AG04450 (cell line): ENCODE measurements at regions not wholly inside any gene's neighbourhood (a gene's known extent, or its start where the extent isn't known, plus 50 kb on each side); places are given as distances from the start of the nearest gene placed in this dataset.

ENCODE experiments used
- CTCF ChIA-PET: fragments of 300-600, 350-600 bp; formaldehyde crosslinking; extraction: SDS; loops from one replicate; lab custom pipeline; 2022; ENCODE audit warnings: antibody characterized with exemption, inconsistent platforms; lab: Charles Lee
- POLR2A ChIA-PET: fragments of 350-600 bp; formaldehyde crosslinking; extraction: SDS; loops from one replicate; lab custom pipeline; 2021; ENCODE audit warnings: antibody characterized with exemption, inconsistent platforms; lab: Yijun Ruan, JAX
- DNase-seq: peaks from one replicate; pipeline ENCODE4 v3.0.0-alpha.2; 2011; ENCODE audit warnings: low read depth, low spot score
- H3K27ac ChIP-seq: one replicate; pipeline ENCODE4 v1.5.1; 2012; ENCODE audit warnings: low read depth, low read length, control low read depth
- H3K27me3 ChIP-seq: one replicate; pipeline ENCODE4 v1.6.0; 2012; ENCODE audit warnings: low read length; ENCODE audit not compliant: control insufficient read depth, insufficient read depth
- H3K4me3 ChIP-seq: 2 replicates; pipeline ENCODE4 v1.5.1; 2011; ENCODE audit warnings: mild to moderate bottlenecking, low read depth, low read length, control low read depth
- H3K9me3 ChIP-seq: 2 replicates; pipeline ENCODE4 v1.5.1; 2012; ENCODE audit warnings: low read length; ENCODE audit not compliant: control insufficient read depth, insufficient read depth
- TF ChIP-seq, protein P1 (sequence below): IDR thresholded peaks from 2 replicates; pipeline ENCODE4 v1.5.1; 2011; ENCODE audit warnings: low read depth, low read length, control low read depth, inconsistent platforms

DNA sequence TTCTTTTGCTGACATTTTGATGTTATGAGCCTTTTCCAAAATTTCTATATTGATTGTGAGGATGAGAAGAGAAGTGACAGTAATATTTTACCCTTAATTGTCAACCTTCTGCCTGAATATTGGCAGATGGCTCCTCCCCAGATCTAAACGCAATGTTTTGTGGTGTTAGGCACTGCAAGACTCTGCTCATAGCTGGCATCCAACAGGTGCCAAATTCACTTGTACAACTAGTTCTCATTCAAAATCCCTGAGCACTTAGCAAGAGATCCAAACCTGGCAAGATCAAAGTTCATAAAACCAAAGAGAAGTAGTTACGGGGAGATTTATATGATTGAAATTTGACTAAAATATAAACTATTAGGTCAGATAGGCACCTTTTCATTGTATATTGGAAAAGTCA is 901.7 kb upstream of the INTU start:
- no peak for DNase-seq
- ChIA-PET CTCF (no interaction called here), POLR2A (no interaction called here)
- no peaks in the 10 kb centered on the region for H3K9me3 ChIP-seq
- no peaks in the 10 kb centered on the region for H3K27me3 ChIP-seq
- H3K4me3 ChIP-seq: no peak overlapping the region
- no peak overlapping the region for H3K27ac ChIP-seq
- TF ChIP-seq, protein P1, sequence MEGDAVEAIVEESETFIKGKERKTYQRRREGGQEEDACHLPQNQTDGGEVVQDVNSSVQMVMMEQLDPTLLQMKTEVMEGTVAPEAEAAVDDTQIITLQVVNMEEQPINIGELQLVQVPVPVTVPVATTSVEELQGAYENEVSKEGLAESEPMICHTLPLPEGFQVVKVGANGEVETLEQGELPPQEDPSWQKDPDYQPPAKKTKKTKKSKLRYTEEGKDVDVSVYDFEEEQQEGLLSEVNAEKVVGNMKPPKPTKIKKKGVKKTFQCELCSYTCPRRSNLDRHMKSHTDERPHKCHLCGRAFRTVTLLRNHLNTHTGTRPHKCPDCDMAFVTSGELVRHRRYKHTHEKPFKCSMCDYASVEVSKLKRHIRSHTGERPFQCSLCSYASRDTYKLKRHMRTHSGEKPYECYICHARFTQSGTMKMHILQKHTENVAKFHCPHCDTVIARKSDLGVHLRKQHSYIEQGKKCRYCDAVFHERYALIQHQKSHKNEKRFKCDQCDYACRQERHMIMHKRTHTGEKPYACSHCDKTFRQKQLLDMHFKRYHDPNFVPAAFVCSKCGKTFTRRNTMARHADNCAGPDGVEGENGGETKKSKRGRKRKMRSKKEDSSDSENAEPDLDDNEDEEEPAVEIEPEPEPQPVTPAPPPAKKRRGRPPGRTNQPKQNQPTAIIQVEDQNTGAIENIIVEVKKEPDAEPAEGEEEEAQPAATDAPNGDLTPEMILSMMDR: no peak

- DNase-seq: no peak
- TF ChIP-seq, protein P1: no peak
- H3K27me3 ChIP-seq: no peaks in the 10 kb centered on the region
- POLR2A ChIA-PET: interaction anchor here (0.6 kb wide), 1 partner anchor 40 kb away, joined by 3 read pairs; no protein-coding TSS in a partner anchor
- H3K4me3 ChIP-seq: no peak overlapping the region
- CTCF ChIA-PET: no interaction called here
- no peaks in the 10 kb centered on the region for H3K9me3 ChIP-seq
- H3K27ac ChIP-seq: no peak overlapping the region
These were observed 899.5 kb upstream of the INTU start for GRCh38 chr4:126733301-126733700.

GRCh38 chr4:126734465-126734864 is 898.3 kb upstream of the INTU start:
- TF ChIP-seq, protein P1: no peak
- H3K27ac ChIP-seq: no peak overlapping the region
- POLR2A ChIA-PET: no interaction called here
- DNase-seq: no peak
- no peaks in the 10 kb centered on the region for H3K9me3 ChIP-seq
- CTCF ChIA-PET: no interaction called here
- H3K4me3 ChIP-seq: no peak overlapping the region
- H3K27me3 ChIP-seq: no peaks in the 10 kb centered on the region

DNA sequence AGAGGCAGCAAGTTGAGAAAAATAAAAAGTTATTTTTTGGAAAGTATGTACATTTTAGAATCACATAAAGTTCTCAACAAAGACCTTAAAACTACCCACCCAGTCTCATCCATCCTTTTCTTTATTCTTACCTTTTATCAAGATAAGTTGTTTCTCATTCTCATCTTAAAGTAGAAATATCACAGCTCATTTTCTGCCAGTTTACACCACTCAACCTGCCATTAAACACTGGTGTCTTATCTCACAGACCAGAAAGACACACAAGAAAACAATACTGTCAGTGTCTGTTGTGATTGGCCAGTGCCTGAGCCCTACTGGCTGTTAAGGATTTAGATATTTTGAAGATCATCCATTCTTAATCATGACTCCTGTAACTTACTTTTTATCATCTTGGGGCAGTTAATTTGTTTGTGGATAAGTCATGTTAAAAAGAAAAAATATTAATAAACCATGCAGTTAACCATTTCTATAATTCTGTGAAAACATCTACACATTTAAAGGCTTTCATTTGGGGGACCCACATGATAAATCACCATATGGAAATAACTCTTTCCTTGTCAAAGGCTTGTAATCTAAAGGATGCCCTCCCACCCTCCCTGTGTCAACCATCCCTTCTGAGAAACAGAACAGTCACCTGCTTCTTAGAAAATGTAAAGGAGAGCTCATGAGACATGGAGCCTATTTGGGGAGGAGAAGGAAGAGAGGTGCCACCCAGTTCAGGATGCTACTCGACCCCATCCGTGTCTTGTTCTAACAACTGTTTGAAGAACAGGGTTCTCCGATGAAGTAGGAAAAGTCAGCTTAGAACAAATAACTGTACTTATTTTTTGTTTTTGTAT is 897.2 kb upstream of the INTU start:
- POLR2A ChIA-PET: no interaction called here

DNA sequence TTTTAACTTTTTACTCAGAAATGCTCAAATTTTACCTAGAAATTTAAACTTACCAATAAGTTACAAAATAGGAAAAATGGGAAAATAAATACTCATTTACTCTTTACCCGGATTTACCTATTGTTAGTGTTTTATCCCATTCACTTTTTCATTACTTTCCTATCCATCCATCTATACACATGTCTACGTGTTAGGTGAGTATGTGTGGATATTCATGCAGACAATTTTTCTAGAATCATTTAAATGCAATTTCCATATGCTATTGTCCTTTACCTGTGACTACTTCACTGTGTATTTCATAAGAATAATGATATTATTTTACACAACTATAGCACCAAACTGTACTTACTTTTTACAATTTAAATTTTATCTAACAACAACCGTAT is 896.6 kb upstream of the INTU start:
- Histone ChIP-seq H3K27ac (no peak overlapping the region), H3K9me3 (no peaks in the 10 kb centered on the region), H3K4me3 (no peak overlapping the region), H3K27me3 (no peaks in the 10 kb centered on the region)
- CTCF ChIA-PET: no interaction called here
- DNase-seq: no peak
- POLR2A ChIA-PET: no interaction called here
- TF ChIP-seq, protein P1: no peak

More for the DNA sequence above, 897.2 kb upstream of the INTU start:
- Histone ChIP-seq H3K4me3 (no peak overlapping the region), H3K27ac (no peak overlapping the region), H3K9me3 (no peaks in the 10 kb centered on the region), H3K27me3 (no peaks in the 10 kb centered on the region)
- TF ChIP-seq, protein P1: no peak
- CTCF ChIA-PET: no interaction called here
- no peak for DNase-seq
